ENCODE measurements at regions not wholly inside any gene's neighbourhood (a gene's known extent, or its start where the extent isn't known, plus 50 kb on each side); places are given as distances from the start of the nearest gene placed in this dataset.

- TF ChIP-seq GABPA (IDR thresholded peaks at IDR 0.05; ENCODE audit: low read depth) = no peak
- TF ChIP-seq, protein P1, sequence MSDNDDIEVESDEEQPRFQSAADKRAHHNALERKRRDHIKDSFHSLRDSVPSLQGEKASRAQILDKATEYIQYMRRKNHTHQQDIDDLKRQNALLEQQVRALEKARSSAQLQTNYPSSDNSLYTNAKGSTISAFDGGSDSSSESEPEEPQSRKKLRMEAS (IDR thresholded peaks at IDR 0.05; ENCODE audit: low read depth) = no peak
- TF ChIP-seq, protein P2, sequence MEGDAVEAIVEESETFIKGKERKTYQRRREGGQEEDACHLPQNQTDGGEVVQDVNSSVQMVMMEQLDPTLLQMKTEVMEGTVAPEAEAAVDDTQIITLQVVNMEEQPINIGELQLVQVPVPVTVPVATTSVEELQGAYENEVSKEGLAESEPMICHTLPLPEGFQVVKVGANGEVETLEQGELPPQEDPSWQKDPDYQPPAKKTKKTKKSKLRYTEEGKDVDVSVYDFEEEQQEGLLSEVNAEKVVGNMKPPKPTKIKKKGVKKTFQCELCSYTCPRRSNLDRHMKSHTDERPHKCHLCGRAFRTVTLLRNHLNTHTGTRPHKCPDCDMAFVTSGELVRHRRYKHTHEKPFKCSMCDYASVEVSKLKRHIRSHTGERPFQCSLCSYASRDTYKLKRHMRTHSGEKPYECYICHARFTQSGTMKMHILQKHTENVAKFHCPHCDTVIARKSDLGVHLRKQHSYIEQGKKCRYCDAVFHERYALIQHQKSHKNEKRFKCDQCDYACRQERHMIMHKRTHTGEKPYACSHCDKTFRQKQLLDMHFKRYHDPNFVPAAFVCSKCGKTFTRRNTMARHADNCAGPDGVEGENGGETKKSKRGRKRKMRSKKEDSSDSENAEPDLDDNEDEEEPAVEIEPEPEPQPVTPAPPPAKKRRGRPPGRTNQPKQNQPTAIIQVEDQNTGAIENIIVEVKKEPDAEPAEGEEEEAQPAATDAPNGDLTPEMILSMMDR (IDR thresholded peaks at IDR 0.05) = no peak
- TF ChIP-seq RAD21 (IDR thresholded peaks at IDR 0.05; ENCODE audit: low read length) = no peak
- no peak for TF ChIP-seq USF1 (IDR thresholded peaks at IDR 0.05; ENCODE audit: borderline replicate concordance, low read depth)
- TF ChIP-seq NFIC (IDR thresholded peaks at IDR 0.05; ENCODE audit: borderline replicate concordance) = no peak
- no peak for TF ChIP-seq SMC3 (IDR thresholded peaks at IDR 0.05; ENCODE audit: low read depth, low read length)
- TF ChIP-seq RCOR1 (IDR thresholded peaks at IDR 0.05; ENCODE audit: low read length) = no peak
- no peak for TF ChIP-seq TAF1 (IDR thresholded peaks at IDR 0.05; ENCODE audit: borderline replicate concordance, low read depth, low read length)
- no peak for TF ChIP-seq FOXM1 (IDR thresholded peaks at IDR 0.05; ENCODE audit: low read depth)
- no peak for TF ChIP-seq RFX5 (IDR thresholded peaks at IDR 0.05; ENCODE audit: low read length)
- TF ChIP-seq GATA2 (CRISPR knock-in tag; IDR thresholded peaks at IDR 0.05) = no peak
- no peak for TF ChIP-seq SIN3A (IDR thresholded peaks at IDR 0.05; ENCODE audit: borderline replicate concordance, low read depth, low read length)
Observed at GRCh38 chr2:199202964-199203363, 254.8 kb downstream of the SATB2 start.
